ENCODE measurements at regions not wholly inside any gene's neighbourhood (a gene's known extent, or its start where the extent isn't known, plus 50 kb on each side); places are given as distances from the start of the nearest gene placed in this dataset.

GRCh38 chr1:223487887-223488259 lies 94.7 kb downstream of the CCDC185 start:
- TF ChIP-seq, protein P1, sequence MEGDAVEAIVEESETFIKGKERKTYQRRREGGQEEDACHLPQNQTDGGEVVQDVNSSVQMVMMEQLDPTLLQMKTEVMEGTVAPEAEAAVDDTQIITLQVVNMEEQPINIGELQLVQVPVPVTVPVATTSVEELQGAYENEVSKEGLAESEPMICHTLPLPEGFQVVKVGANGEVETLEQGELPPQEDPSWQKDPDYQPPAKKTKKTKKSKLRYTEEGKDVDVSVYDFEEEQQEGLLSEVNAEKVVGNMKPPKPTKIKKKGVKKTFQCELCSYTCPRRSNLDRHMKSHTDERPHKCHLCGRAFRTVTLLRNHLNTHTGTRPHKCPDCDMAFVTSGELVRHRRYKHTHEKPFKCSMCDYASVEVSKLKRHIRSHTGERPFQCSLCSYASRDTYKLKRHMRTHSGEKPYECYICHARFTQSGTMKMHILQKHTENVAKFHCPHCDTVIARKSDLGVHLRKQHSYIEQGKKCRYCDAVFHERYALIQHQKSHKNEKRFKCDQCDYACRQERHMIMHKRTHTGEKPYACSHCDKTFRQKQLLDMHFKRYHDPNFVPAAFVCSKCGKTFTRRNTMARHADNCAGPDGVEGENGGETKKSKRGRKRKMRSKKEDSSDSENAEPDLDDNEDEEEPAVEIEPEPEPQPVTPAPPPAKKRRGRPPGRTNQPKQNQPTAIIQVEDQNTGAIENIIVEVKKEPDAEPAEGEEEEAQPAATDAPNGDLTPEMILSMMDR (IDR thresholded peaks at IDR 0.05; ENCODE audit: borderline replicate concordance, extremely low read depth, insufficient read depth), result no peak
- no peaks in the 10 kb centered on the region for H3K9me3 ChIP-seq (ENCODE audit: control insufficient read depth in 2 of 3, insufficient read depth in 1 of 3, low read length in 3 of 3)
- no peak overlapping the region for H3K4me3 ChIP-seq (ENCODE audit: low read length in 3 of 3)
- H3K36me3 ChIP-seq (ENCODE audit: control insufficient read depth in 2 of 3, insufficient read depth in 3 of 3, low read length in 3 of 3), result no peaks in the 10 kb centered on the region
- no peak for FAIRE-seq
- H3K4me1 ChIP-seq (ENCODE audit: control insufficient read depth in 2 of 3, insufficient read depth in 2 of 3, low read depth in 1 of 3, low read length in 3 of 3), result no peaks in the 10 kb centered on the region
- no peak overlapping the region for H3K9ac ChIP-seq (ENCODE audit: low read length in 3 of 3)
- no peak overlapping the region for H3K27ac ChIP-seq (ENCODE audit: low read depth in 2 of 2, low read length in 2 of 2)
- no peak for DNase-seq
- intact Hi-C loops (cut with DNase I), result no loop called here
- no peaks in the 10 kb centered on the region for H3K27me3 ChIP-seq (ENCODE audit: control insufficient read depth, insufficient read depth, low read length)

- intact Hi-C loops (cut with DNase I), result no loop called here
- H3K9me3 ChIP-seq (ENCODE audit: control insufficient read depth in 2 of 3, insufficient read depth in 1 of 3, low read length in 3 of 3), result no peaks in the 10 kb centered on the region
Observed at GRCh38 chr1:223489439-223489838, 96.2 kb downstream of the CCDC185 start.

DNA sequence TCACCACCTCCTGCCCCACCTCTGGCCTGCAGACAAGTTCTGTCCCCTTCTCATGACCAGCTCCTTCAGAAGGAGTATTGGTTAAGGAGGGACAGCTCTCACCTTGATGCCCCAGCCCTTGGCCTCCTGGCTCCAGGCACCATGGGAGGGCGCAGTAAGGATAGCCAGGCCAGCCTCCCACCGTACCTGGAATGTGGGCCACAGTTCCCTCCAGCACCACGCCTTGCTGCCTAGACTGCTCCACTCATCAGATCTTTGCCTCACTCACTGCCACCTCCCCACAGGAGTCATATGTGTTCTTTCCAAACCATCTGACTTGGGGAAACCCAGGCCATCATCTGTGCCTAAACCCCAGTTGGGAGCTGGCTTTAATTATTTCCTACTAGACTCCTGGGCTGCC lies 97.0 kb downstream of the CCDC185 start:
- no peak overlapping the region for H3K27ac ChIP-seq (ENCODE audit: low read depth in 2 of 2, low read length in 2 of 2)
- no peak overlapping the region for H3K4me3 ChIP-seq (ENCODE audit: low read length in 3 of 3)
- H3K9ac ChIP-seq (ENCODE audit: low read length in 3 of 3), result no peak overlapping the region
- H3K4me1 ChIP-seq (ENCODE audit: control insufficient read depth in 2 of 3, insufficient read depth in 2 of 3, low read depth in 1 of 3, low read length in 3 of 3), result no peaks in the 10 kb centered on the region
- DNase-seq (no peak), FAIRE-seq (no peak)
- intact Hi-C loops (cut with DNase I), result no loop called here
- no peaks in the 10 kb centered on the region for H3K36me3 ChIP-seq (ENCODE audit: control insufficient read depth in 2 of 3, insufficient read depth in 3 of 3, low read length in 3 of 3)
- H3K9me3 ChIP-seq (ENCODE audit: control insufficient read depth in 2 of 3, insufficient read depth in 1 of 3, low read length in 3 of 3), result no peaks in the 10 kb centered on the region
- TF ChIP-seq, protein P1 (IDR thresholded peaks at IDR 0.05; ENCODE audit: borderline replicate concordance, extremely low read depth, insufficient read depth), result no peak
- H3K27me3 ChIP-seq (ENCODE audit: control insufficient read depth, insufficient read depth, low read length), result no peaks in the 10 kb centered on the region

More at GRCh38 chr1:223489439-223489838, 96.2 kb downstream of the CCDC185 start:
- TF ChIP-seq, protein P1 (IDR thresholded peaks at IDR 0.05; ENCODE audit: borderline replicate concordance, extremely low read depth, insufficient read depth), result no peak
- no peak for DNase-seq
- H3K9ac ChIP-seq (ENCODE audit: low read length in 3 of 3), result no peak overlapping the region
- no peaks in the 10 kb centered on the region for H3K36me3 ChIP-seq (ENCODE audit: control insufficient read depth in 2 of 3, insufficient read depth in 3 of 3, low read length in 3 of 3)
- no peak overlapping the region for H3K4me3 ChIP-seq (ENCODE audit: low read length in 3 of 3)
- no peaks in the 10 kb centered on the region for H3K4me1 ChIP-seq (ENCODE audit: control insufficient read depth in 2 of 3, insufficient read depth in 2 of 3, low read depth in 1 of 3, low read length in 3 of 3)
- no peak overlapping the region for H3K27ac ChIP-seq (ENCODE audit: low read depth in 2 of 2, low read length in 2 of 2)
- no peak for FAIRE-seq
- no peaks in the 10 kb centered on the region for H3K27me3 ChIP-seq (ENCODE audit: control insufficient read depth, insufficient read depth, low read length)
